CD14-positive monocyte (primary cell): ENCODE measurements at regions not wholly inside any gene's neighbourhood (a gene's known extent, or its start where the extent isn't known, plus 50 kb on each side); places are given as distances from the start of the nearest gene placed in this dataset.

ENCODE experiments used
- DNase-seq, 3 donors: peaks; one replicate each; pipeline ENCODE4 v3.0.0-alpha.2; 2011 to 2022
- H2AFZ ChIP-seq: 2 replicates; pipeline ENCODE4 v1.6.0; 2012; ENCODE audit warnings: mild to moderate bottlenecking, low read depth, low read length, inconsistent platforms; ENCODE audit not compliant: insufficient read depth, poor library complexity, severe bottlenecking
- H3K27ac ChIP-seq, 2 donors: 1 replicate in 1 of 2; 2 replicates in 1 of 2; pipeline ENCODE4 v1.5.1; 2012 to 2013; ENCODE audit warnings: low read length in 2 of 2, control low read depth in 1 of 2, inconsistent platforms in 1 of 2, low read depth in 1 of 2, mild to moderate bottlenecking in 1 of 2
- H3K27me3 ChIP-seq, 2 donors: one replicate each; pipeline versions ENCODE4 v1.6.0 to v1.6.1; 2011 to 2013; ENCODE audit warnings: low read length in 2 of 2; ENCODE audit not compliant: control insufficient read depth in 2 of 2, insufficient read depth in 2 of 2
- H3K36me3 ChIP-seq, 2 donors: replicated peaks in 1 of 2; 1 replicate in 1 of 2; 2 replicates in 1 of 2; pipeline versions ENCODE4 v1.5.1 to v1.6.1; 2012 to 2013; ENCODE audit warnings: low read length in 2 of 2, control low read depth in 1 of 2, inconsistent platforms in 1 of 2, mild to moderate bottlenecking in 1 of 2; ENCODE audit not compliant: insufficient read depth in 2 of 2, control insufficient read depth in 1 of 2
- H3K4me1 ChIP-seq, 2 donors: 1 replicate in 1 of 2; 2 replicates in 1 of 2; pipeline versions ENCODE4 v1.5.1 to v1.6.1; 2012 to 2013; ENCODE audit warnings: low read length in 2 of 2, control low read depth in 1 of 2, inconsistent platforms in 1 of 2, mild to moderate bottlenecking in 1 of 2, moderate library complexity in 1 of 2; ENCODE audit not compliant: insufficient read depth in 2 of 2, control insufficient read depth in 1 of 2
- H3K4me2 ChIP-seq: replicated peaks from 2 replicates; pipeline ENCODE3; 2012; ENCODE audit warnings: low read length, moderate library complexity, mild to moderate bottlenecking; ENCODE audit not compliant: poor library complexity, severe bottlenecking; ENCODE audit errors: extremely low read depth
- H3K4me3 ChIP-seq, 3 experiments: fragments of 200-600 bp in 1 of 3; sonication (generic) in 1 of 3; replicated peaks in 1 of 3; 1 replicate in 2 of 3; 2 replicates in 1 of 3; pipeline ENCODE4 v1.5.1; 2011 to 2013; ENCODE audit warnings: low read length in 3 of 3, mild to moderate bottlenecking in 3 of 3, control low read depth in 2 of 3, low read depth in 2 of 3, inconsistent platforms in 1 of 3, moderate library complexity in 1 of 3
- H3K79me2 ChIP-seq: 2 replicates; pipeline ENCODE4 v1.6.0; 2012; ENCODE audit warnings: mild to moderate bottlenecking, control low read depth, inconsistent platforms, low read length, moderate library complexity; ENCODE audit not compliant: insufficient read depth
- H3K9ac ChIP-seq: 2 replicates; pipeline ENCODE4 v1.6.0; 2017; ENCODE audit warnings: low read length, mild to moderate bottlenecking; ENCODE audit not compliant: insufficient read depth, poor library complexity, severe bottlenecking
- H3K9me3 ChIP-seq, 2 donors: replicated peaks in 1 of 2; 1 replicate in 1 of 2; 2 replicates in 1 of 2; pipeline versions ENCODE4 v1.5.1 to v1.6.1; 2012 to 2013; ENCODE audit warnings: low read length in 2 of 2, control low read depth in 1 of 2; ENCODE audit not compliant: control insufficient read depth in 1 of 2, insufficient read depth in 1 of 2
- H4K20me1 ChIP-seq: 2 replicates; pipeline ENCODE4 v1.6.0; 2012; ENCODE audit warnings: mild to moderate bottlenecking, low read length, control low read depth, moderate library complexity; ENCODE audit not compliant: insufficient read depth
- H3K27ac Mint-ChIP-seq, 7 donors: one replicate each; pipeline ENCODE4 v1.8.0; 2020; ENCODE audit warnings: mild to moderate bottlenecking in 7 of 7, mixed read lengths in 7 of 7, moderate library complexity in 6 of 7, inconsistent platforms in 2 of 7
- H3K27me3 Mint-ChIP-seq, 3 donors: one replicate each; pipeline ENCODE4 v1.8.0; 2021 to 2022; ENCODE audit warnings: low read depth in 3 of 3, mild to moderate bottlenecking in 3 of 3, mixed read lengths in 3 of 3, moderate library complexity in 3 of 3, inconsistent platforms in 1 of 3
- H3K36me3 Mint-ChIP-seq, 2 donors: one replicate each; pipeline ENCODE4 v1.8.0; 2020; ENCODE audit warnings: mixed read lengths in 2 of 2, inconsistent platforms in 1 of 2, mild to moderate bottlenecking in 1 of 2
- H3K4me1 Mint-ChIP-seq: one replicate; pipeline ENCODE4 v1.8.0; 2020; ENCODE audit warnings: mild to moderate bottlenecking, mixed read lengths
- H3K4me3 Mint-ChIP-seq, 2 donors: one replicate each; pipeline ENCODE4 v1.8.0; 2020; ENCODE audit warnings: mild to moderate bottlenecking in 2 of 2, mixed read lengths in 2 of 2, moderate library complexity in 1 of 2
- H3K9me3 Mint-ChIP-seq, 7 donors: one replicate each; pipeline ENCODE4 v1.8.0; 2020 to 2022; ENCODE audit warnings: mixed read lengths in 7 of 7, mild to moderate bottlenecking in 6 of 7, moderate library complexity in 6 of 7, inconsistent platforms in 2 of 7
- WGBS: methylation state at CpG from one replicate; pipeline ENCODE4 v1.1.5; 2013; ENCODE audit warnings: missing lambda C conversion rate; ENCODE audit not compliant: insufficient coverage; 5-methylcytosine and 5-hydroxymethylcytosine counted together
- intact Hi-C, 2 donors: fragments of 100-400 bp; cut with micrococcal nuclease; formaldehyde crosslinking; loops; one replicate each; pipeline versions ENCODE4 v1.15.0 to v1.15.1; 2023
- TF ChIP-seq, protein P1 (sequence below): fragments of 200-600 bp; IDR thresholded peaks from one replicate; pipeline ENCODE4 v1.8.0; 2022; ENCODE audit warnings: antibody characterized with exemption, mild to moderate bottlenecking

GRCh38 chr3:181917027-181917426 is 205.3 kb downstream of the SOX2 start:
- WGBS: 100% methylated on average over 1 of the region's 3 CpGs
- intact Hi-C loops: no loop called here
- Histone ChIP-seq H3K27me3 (no peaks in the 10 kb centered on the region), H3K4me3 (no peak overlapping the region), H3K4me2 (no peak overlapping the region), H3K79me2 (no peaks in the 10 kb centered on the region), H4K20me1 (no peaks in the 10 kb centered on the region), H2AFZ (no peak overlapping the region), H3K9ac (no peak overlapping the region), H3K4me1 (no peaks in the 10 kb centered on the region), H3K36me3 (no peaks in the 10 kb centered on the region), H3K27ac (no peak overlapping the region), H3K9me3 (no peaks in the 10 kb centered on the region)
- no peak for DNase-seq
- Mint-ChIP-seq H3K27me3 (peaks cover 0 to 2% (median 0%) of the 10 kb centered on the region in 3 donors), H3K36me3 (no peaks in the 10 kb centered on the region), H3K4me3 (no peak overlapping the region), H3K9me3 (peaks cover 0 to 5% (median 3%) of the 10 kb centered on the region in 7 donors), H3K27ac (no peak overlapping the region), H3K4me1 (no peaks in the 10 kb centered on the region)
- TF ChIP-seq, protein P1, sequence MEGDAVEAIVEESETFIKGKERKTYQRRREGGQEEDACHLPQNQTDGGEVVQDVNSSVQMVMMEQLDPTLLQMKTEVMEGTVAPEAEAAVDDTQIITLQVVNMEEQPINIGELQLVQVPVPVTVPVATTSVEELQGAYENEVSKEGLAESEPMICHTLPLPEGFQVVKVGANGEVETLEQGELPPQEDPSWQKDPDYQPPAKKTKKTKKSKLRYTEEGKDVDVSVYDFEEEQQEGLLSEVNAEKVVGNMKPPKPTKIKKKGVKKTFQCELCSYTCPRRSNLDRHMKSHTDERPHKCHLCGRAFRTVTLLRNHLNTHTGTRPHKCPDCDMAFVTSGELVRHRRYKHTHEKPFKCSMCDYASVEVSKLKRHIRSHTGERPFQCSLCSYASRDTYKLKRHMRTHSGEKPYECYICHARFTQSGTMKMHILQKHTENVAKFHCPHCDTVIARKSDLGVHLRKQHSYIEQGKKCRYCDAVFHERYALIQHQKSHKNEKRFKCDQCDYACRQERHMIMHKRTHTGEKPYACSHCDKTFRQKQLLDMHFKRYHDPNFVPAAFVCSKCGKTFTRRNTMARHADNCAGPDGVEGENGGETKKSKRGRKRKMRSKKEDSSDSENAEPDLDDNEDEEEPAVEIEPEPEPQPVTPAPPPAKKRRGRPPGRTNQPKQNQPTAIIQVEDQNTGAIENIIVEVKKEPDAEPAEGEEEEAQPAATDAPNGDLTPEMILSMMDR: no peak

DNA sequence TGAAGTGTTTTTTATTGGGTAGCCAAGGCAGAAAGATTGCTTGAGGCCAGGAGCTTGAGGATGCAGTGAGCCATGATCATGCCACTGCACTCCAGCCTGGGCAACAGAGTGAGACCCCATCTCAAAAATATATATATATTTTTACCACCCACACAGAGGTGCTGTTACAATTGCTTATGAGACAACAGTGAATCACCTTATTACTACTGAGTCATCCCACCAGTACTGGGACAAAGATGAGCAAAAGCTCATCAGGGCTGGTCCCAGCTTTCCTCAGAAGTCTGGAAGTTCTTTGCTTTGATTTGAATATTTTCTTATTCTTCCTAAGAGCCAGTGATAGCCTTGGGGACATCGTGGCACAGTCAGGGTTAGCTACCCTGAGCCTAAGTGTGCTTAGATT is 207.7 kb downstream of the SOX2 start:
- 80% methylated on average over 1 of the region's 1 CpG for WGBS
- no peak for DNase-seq
- H3K27ac ChIP-seq: no peak overlapping the region
- H3K4me1 ChIP-seq: no peaks in the 10 kb centered on the region
- H3K27me3 Mint-ChIP-seq: peaks cover 0 to 2% (median 0%) of the 10 kb centered on the region in 3 donors
- H3K36me3 ChIP-seq: no peaks in the 10 kb centered on the region
- H3K27me3 ChIP-seq: no peaks in the 10 kb centered on the region
- no peak overlapping the region for H3K4me2 ChIP-seq
- no peak overlapping the region for H3K27ac Mint-ChIP-seq
- TF ChIP-seq, protein P1: no peak
- H3K4me3 Mint-ChIP-seq: no peak overlapping the region
- intact Hi-C loops: no loop called here
- no peak overlapping the region for H3K4me3 ChIP-seq
- H3K9ac ChIP-seq: no peak overlapping the region
- peaks cover 0 to 4% (median 0%) of the 10 kb centered on the region in 7 donors for H3K9me3 Mint-ChIP-seq
- no peaks in the 10 kb centered on the region for H3K79me2 ChIP-seq
- no peaks in the 10 kb centered on the region for H3K36me3 Mint-ChIP-seq
- H2AFZ ChIP-seq: no peak overlapping the region
- no peaks in the 10 kb centered on the region for H4K20me1 ChIP-seq
- no peaks in the 10 kb centered on the region for H3K9me3 ChIP-seq
- no peaks in the 10 kb centered on the region for H3K4me1 Mint-ChIP-seq
